WTC11 (cell line): ENCODE measurements at regions not wholly inside any gene's neighbourhood (a gene's known extent, or its start where the extent isn't known, plus 50 kb on each side); places are given as distances from the start of the nearest gene placed in this dataset.
"Not testable (repeated sequence)": the region's sequence is repeated elsewhere in the genome, so short reads cannot be mapped to it uniquely, and the experiment has no call there.

Experiments
- ELF4 ChIP-seq: sonication (generic); formaldehyde crosslinking; IDR thresholded peaks from 2 replicates; pipeline ENCODE4 v1.8.1; 2022; ENCODE audit warnings: low read depth, mild to moderate bottlenecking, moderate library complexity, missing genetic modification reagents
- ETV6 ChIP-seq: sonication (generic); formaldehyde crosslinking; IDR thresholded peaks from 2 replicates; pipeline ENCODE4 v1.8.1; 2022; ENCODE audit warnings: mild to moderate bottlenecking, missing genetic modification reagents
- ZNF138 ChIP-seq: sonication (generic); formaldehyde crosslinking; conservative IDR thresholded peaks from 2 replicates; pipeline ENCODE4 v1.8.1; 2022; ENCODE audit warnings: mild to moderate bottlenecking, moderate library complexity, missing genetic modification reagents
- ZNF317 ChIP-seq: sonication (generic); formaldehyde crosslinking; IDR thresholded peaks from 2 replicates; pipeline ENCODE4 v1.8.1; 2023; ENCODE audit warnings: low read depth, mild to moderate bottlenecking, moderate library complexity, missing genetic modification reagents, borderline replicate concordance
- ZNF396 ChIP-seq: fragments of 250-450 bp; sonication (Bioruptor Pico); IDR thresholded peaks from 2 replicates; pipeline ENCODE4 v1.8.0; 2021; ENCODE audit warnings: mild to moderate bottlenecking, moderate library complexity, borderline replicate concordance
- TF ChIP-seq, protein P1 (sequence below): fragments of 200-600 bp; IDR thresholded peaks from 2 replicates; pipeline ENCODE4 v1.8.0; 2022; ENCODE audit warnings: antibody characterized with exemption
- TF ChIP-seq, protein P2 (sequence below): sonication (generic); formaldehyde crosslinking; conservative IDR thresholded peaks from 2 replicates; pipeline ENCODE4 v1.8.1; 2022; ENCODE audit warnings: mild to moderate bottlenecking, missing genetic modification reagents
- TF ChIP-seq, protein P3 (sequence below): sonication (generic); formaldehyde crosslinking; IDR thresholded peaks from 2 replicates; pipeline ENCODE4 v1.8.0; 2022; ENCODE audit warnings: mild to moderate bottlenecking, missing genetic modification reagents

DNA sequence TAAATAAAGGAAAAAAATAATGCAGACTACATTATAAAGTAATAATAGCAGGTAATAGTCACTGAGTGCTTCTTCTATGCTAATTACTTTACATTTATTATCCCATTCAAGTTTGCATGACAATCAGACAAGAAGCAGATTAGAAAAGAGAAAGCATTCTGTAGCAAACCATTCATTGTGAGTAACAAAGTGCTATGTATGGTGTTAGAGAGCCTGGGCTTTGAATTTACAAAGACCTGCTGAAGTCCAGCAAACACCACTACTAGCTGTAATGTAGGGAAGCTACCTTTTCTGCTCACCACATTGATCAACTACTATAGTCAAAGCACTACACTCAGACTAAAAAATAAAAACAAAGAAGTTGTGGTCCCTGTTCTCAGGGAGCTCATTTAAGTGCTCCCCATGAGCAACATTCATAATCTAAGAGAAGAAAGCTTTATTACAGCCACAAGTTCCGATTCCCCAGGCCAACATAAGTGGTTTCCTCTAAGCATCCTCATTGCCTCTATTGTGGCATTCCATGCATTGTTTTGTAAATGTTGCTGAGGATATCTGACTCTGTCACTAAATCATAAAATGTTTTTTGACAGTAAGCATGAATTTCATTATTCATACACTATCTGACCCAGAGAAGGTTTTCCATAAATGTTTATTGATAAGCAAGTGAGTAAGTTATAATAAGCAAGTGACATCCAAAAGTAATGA lies 108.5 kb downstream of the FOXD4L6 start:
- TF ChIP-seq, protein P1, sequence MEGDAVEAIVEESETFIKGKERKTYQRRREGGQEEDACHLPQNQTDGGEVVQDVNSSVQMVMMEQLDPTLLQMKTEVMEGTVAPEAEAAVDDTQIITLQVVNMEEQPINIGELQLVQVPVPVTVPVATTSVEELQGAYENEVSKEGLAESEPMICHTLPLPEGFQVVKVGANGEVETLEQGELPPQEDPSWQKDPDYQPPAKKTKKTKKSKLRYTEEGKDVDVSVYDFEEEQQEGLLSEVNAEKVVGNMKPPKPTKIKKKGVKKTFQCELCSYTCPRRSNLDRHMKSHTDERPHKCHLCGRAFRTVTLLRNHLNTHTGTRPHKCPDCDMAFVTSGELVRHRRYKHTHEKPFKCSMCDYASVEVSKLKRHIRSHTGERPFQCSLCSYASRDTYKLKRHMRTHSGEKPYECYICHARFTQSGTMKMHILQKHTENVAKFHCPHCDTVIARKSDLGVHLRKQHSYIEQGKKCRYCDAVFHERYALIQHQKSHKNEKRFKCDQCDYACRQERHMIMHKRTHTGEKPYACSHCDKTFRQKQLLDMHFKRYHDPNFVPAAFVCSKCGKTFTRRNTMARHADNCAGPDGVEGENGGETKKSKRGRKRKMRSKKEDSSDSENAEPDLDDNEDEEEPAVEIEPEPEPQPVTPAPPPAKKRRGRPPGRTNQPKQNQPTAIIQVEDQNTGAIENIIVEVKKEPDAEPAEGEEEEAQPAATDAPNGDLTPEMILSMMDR = not testable (repeated sequence)
- not testable (repeated sequence) for TF ChIP-seq ZNF138, ELF4, ZNF317, ZNF396, ETV6 (CRISPR knock-in tag)
- TF ChIP-seq, protein P2, sequence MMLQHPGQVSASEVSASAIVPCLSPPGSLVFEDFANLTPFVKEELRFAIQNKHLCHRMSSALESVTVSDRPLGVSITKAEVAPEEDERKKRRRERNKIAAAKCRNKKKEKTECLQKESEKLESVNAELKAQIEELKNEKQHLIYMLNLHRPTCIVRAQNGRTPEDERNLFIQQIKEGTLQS (CRISPR knock-in tag) = not testable (repeated sequence)
- TF ChIP-seq, protein P3, sequence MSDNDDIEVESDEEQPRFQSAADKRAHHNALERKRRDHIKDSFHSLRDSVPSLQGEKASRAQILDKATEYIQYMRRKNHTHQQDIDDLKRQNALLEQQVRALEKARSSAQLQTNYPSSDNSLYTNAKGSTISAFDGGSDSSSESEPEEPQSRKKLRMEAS (CRISPR knock-in tag) = not testable (repeated sequence)
